GM21367 (cell line): ENCODE measurements at regions not wholly inside any gene's neighbourhood (a gene's known extent, or its start where the extent isn't known, plus 50 kb on each side); places are given as distances from the start of the nearest gene placed in this dataset.
"Not testable (repeated sequence)": the region's sequence is repeated elsewhere in the genome, so short reads cannot be mapped to it uniquely, and the experiment has no call there.

Experiments
- ATAC-seq: cut with Tn5 transposase; IDR thresholded peaks from one replicate; pipeline ENCODE4 v1.9.1; 2021; ENCODE audit not compliant: unreplicated experiment

DNA sequence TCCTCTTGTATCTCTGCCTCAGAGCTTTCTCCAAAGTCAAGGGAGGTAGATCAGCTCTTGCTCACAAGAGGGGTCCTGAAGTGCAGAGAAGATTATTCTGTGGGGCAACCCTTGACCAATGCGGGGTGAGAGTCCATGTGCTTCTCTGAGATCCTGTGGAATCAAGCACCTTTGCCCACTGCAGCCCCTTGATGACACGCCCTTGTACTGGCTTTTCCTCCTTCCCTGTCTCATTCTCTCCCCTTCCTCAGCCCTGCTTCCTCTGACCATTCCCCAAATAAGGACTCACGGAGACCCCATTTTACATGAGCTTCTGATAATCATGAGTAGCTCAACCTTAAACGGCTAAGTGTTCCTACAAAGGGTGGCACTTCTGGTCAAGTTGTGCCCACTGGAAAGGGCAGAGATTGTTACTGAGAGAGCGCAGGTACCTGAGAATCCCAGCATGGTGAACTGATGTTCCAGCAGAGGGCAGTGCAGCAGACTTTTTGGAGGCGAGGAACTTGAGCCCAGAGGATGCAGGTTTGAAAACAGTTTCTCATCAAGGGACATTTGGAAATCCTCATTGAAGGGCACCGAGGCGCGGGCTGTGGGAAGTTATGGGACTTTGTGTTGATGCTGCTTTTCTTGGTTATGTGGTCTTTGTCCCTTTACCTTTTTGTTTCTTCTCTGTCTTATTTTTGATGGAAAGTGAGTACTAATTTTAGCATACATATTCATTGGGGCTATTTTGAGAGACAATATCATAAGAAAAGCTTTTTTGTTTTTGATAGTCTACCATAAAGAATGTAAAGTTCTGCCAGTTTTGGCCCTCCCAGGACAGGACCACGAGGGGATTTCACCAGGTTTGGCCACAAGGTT, 201.3 kb downstream of the RBM46 start:
- ATAC-seq, result peak; percentile 72

DNA sequence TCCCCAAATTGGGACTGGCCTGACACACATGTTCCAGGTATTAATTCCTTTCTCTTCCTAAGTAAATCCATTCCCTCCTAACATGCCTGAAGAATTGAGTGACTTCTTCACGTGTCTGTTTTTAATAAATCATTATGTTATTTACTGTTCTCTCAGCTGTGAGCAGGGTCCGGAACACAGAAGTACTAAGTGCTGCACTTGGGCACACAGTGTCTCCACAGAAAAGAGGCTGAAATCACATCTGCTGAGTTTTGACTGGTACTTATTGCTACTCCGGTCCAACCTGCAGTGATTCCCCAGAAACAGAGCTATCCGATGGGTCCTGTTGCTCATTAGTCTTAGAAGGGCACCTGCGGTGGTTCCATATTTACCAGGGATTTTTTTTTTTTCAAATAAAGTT, 202.6 kb downstream of the RBM46 start:
- no peak for ATAC-seq

DNA sequence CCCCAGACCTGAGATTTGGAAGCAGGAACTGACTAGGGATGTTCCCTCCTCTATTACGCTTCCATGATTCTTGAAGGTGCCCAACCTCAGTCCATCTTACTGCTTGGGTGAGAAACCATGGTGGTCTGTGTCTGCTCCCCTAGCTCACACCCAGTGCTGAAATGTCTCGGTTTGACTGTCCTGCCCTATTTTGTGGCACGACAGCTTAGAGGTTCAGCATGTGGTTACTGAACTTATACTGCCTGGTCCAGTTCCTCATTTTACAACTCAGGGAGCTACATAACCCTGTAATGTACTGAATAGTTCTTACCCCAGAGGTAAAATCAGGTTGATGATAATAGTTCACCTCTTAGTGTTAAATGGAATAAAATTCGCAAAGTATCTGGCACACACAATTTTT, 203.1 kb downstream of the RBM46 start:
- ATAC-seq, result peak; percentile 97

DNA sequence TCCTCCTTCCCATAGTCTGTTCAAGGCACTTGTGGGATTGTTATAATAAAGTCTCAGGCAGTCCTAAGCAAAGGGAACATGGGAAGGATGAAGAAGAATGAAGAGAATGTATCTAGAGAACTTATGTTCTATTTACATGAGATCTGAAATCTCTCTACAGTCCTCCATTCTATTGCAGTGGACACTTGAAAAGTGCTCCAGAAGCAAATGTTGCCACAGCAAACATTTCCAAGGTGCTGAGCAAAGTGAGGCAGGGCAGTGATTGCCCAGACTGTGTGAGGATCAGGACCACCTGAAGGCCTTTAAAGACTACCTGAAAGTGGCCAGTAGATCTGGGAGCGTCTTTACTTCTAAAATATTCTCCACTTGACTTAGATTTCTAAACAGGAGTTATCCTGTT, 203.5 kb downstream of the RBM46 start:
- no peak for ATAC-seq

DNA sequence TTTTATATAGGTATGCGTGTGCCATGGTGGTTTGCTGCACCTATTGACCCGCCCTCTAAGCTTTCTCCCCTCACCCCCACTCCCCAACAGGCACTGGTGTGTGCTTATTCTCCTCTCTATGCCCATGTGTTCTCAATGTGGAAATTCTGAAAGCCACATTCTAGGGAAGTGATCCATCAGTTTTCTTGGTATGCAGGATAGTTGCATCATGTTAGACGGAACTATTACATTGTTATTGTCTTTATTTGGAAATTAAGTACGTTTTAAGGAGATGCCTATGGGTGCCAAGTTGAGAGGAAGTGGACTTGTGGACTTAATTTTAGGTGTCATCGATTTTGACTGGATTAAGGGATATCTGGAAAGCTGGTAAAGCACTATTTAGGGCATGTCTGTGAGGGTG, 204.6 kb downstream of the RBM46 start:
- ATAC-seq, result no peak

DNA sequence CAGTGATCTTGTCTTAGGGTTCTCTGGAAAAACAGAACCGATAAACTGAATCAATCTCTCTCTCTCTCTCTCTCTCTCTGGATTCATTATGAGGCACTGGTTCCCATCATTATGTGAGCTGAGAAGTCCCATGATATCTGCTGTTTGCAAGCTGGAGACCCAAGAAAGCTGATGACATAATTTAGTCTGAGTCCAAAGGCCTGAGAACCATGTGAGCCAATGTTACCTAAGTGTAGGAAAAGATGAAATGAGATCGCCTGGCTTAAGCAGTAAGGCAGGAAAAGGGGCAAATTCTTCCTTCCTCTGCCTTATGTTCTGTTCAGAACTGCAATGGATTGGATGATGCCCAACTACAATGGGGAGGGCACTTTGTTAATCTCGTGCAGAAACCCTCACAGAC, 207.4 kb downstream of the RBM46 start:
- no peak for ATAC-seq

DNA sequence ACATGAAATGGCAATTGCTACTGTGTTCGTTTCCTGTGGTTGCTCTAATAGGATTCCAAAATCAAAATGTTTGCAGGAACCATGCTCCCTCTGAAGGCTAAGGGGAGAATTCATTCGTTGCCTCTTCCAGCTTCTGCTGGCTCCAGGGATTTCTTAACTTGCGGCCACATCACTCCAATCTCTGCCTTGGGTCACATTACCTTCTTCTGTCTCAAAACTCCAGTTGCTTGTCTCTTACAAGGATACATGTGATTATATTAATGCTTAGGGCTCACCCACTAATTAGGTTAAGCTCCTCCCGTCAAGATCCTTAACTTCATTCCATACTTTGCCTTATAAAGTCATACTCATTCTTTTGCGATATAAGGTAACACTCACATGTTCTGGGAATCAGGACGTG, 208.4 kb downstream of the RBM46 start:
- no peak for ATAC-seq

DNA sequence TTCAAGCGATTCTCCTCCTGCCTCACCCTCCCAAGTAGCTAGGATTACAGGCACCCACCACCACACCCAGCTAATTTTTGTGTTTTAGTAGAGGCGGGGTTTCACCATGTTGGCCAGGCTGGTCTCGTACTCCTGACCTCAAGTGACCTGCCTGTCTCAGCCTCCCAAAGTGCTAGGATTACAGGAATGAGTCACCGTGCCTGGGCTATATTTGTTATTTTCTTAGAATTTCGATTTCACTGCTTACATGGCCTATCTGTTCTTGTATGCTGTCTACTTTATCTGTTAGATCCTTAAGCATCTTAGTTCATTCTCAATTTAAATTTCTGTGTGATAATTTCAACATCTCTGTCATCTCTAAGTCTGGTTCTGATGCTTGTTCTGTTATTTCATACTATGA, 210.6 kb upstream of the NPY2R start:
- not testable (repeated sequence) for ATAC-seq

DNA sequence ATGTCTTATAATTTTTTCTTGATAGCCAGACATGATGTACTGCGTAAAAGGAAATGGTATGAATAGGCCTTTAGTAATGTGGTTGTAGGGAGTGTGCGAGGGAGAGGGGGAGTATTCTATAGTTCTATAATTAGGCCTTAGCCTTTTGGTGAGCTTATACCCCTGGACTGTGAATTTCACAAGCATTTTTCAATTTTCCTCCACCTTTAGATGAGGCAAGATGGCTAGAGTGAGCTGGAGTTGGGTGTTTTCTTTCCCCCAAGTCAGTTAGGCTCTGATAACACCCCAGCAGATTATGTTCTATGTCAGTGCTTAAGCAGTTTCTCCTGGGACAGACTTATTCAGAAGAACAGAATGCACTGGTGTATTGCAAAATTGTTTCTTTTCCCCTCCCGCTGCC, 210.2 kb upstream of the NPY2R start:
- no peak for ATAC-seq

DNA sequence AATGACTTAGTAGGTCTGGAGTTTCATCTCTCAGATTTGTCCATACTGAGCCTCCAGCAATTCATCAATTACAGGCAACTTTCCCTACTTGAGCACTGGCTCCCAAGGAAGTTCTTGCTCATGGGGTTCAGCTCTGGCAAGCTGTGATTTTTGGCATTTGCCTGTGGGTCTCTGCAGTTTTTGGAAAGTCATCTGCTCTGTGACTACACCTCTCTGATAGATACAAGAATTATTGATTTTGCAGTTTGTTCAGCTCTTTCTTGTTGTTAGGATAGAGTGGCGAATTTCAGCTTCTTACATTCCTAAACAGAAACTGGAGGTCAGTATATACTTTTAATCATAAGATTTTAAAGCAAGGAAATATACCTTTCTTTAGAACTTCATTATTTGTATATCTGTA, 209.7 kb upstream of the NPY2R start:
- ATAC-seq, result no peak

DNA sequence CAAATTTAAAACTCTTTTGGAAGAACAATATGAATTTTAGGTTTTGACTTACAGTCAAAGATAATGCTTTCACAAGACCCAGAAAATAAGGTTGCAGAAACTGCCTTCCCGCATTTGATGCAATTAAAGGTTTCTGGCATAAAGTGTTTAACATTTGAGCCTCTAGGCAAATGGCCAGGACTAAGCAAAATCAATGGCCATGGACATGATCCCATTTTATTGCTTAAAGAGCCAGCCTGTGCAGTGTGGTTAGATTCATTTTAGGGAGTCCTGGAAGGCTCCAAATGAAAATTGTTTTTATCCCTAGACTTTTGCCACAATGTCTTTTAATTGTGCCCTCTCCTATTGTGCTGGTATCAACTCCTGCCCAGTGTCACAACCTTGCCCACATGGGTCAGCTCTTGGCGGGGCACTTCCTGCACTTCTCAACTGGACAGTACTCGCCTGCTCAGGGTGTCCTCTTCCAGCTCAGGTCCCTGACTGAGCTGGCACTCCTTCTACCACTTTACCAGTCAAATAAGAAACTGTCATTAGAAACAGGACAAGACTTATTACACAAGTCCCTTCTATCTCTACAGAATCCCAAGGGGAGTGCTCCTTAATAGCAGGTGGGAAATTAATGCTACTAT, 208.4 kb upstream of the NPY2R start:
- no peak for ATAC-seq

DNA sequence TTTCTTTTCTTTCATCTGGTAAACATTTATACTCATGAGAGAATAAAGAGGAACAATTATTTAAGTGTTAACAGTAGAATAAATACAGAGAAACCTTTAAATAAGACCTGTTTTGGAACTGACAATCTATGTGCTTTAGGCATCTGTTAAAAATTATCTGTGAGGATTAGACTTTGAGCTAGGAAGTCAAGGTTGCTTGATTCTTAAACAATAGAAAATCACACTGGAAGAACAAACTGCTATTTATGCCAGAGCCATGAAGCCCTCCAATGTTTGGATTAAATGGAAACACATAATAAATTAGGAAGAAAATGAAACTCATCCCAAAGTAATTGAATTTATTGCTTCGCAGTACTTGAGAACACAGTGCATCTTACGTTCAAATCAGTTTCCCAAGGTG, 207.2 kb upstream of the NPY2R start:
- ATAC-seq, result no peak

DNA sequence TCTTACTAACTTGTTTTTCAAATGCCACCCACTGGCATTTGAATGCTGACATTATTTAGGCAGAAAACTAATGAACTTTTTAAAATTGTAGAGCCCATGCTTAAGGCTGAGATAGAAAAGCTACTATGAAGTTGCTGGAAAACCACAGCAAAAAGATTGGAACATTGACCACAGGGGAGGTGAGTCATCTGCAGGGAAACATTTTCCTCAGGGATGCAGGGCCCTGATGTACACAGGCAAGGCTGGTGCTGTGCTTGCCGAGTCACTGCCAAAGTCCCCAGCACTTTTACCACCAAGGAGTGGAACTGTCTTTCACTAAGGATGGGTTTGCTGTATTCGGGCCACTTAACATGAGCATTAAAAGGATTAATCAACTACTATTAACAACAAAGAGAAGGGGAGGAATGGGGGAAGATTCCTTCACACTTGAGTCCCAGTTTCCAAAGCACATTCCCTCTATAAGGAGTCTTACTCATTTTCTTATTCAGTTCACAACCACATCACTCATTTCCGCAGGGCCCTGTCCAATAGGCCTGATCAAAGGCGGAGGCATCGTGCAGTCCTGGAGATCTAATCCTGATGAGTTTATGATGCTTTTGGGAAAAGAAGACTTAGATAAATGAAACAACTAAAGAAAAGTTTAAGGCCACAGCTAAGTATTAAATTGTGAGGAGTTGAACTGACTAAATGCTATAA, 202.9 kb upstream of the NPY2R start:
- ATAC-seq, result no peak

DNA sequence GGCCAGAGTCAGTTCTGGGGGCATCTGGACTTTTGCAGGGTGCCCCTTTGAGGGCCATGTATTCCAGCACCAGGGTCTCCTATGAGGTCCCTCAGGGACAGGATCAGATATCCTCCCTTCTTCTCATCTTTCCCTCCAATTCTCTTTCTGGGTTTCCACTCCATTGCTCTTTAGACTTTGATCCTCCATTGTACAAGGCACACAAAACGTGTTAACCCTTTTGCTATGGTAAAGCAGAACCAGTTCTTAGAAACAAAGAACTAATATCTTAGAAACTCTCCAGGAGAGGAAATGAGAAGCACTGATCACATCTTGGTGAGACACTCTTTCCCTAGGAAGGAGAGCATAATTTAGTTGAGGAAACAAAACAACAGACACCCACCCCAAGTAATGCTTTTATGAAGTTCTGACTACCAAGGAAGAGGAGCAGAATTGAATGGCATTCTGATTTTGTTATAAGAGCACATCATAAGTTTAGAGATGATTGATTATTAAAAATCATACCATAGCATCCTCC, 200.7 kb upstream of the NPY2R start:
- no peak for ATAC-seq

DNA sequence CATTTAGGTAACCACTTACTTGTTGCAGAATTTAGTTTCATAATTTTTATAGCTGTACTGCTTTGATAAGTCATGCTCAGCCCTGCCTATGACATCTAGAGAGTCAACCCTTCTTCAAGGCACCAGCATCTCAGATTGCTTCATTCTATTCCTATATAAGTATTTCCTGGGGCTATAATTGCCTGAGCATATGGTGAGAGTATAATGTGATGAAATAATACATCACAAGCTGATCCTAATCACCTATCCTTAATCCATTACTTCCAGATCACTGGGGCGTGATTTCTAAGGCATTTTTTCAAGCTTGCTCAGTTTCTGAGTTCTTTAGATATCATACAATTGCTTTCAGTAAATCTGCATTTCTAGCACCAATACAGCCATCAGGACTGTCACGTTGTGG, 200.0 kb upstream of the NPY2R start:
- no peak for ATAC-seq

DNA sequence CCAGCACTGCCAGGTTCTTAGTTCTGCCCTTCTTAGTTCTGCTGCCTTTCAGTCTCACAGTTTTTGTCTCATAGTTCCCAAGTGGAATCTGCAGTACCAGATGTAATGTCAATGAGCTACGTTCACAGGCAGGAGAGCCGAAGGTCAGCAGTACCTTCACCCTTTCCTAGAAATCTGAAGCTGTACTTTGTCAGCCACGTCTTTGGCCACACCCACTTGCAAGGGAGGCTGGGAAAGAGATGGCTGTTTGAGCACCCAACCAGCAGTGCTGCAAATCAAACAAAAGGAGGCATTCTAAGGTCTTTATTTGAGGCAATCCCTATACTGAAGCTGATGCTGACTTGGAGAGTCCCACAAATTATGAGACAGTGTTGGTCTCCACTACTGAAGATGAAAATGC, 199.1 kb upstream of the NPY2R start:
- ATAC-seq, result no peak

DNA sequence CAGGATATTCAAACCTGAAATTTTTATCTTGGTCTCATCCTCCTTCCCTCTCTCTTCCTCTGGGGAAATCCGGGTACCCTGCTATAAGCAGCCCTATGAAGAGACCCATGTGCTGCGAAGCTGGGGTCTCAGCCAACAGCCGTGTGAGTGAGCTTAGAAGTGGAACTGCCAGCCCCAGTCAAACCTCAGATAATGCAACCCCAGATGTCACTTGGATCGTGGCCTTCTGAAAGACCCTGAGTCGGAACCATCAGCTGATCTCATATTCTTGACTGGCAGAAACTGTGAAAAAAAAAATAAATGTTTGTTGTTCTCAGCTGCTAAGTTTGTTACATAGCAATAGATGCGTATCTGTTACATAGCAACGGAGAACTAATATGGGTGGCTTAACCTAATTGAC, 198.1 kb upstream of the NPY2R start:
- ATAC-seq, result no peak

DNA sequence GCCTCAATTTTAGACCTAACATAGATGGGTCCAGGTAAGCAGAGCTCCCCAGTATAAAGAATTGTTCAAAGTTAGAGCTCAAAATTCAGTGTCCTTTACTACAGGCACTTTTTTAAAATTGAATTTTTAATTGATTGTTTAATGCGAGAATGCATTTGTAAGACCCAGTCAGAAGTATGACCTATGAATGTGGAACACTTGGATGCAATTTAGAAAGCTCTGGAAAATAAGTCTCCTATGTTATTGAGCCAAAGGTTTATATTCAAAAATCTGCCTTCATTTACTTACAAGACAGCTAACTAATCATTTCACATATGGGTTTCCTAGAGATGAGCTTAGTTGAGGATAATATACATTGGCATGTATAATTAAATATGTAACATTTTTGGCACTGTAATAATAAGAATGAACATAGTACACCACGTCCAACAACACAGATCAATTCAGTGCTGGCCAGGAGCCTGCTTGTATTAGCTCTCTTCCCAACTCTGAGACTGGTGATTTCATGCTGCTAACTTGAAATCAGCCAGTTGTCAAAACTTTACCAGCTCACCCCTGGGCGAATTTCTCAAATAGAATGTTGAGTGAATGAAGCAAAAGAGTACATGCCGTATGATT, 197.2 kb upstream of the NPY2R start:
- ATAC-seq, result no peak

DNA sequence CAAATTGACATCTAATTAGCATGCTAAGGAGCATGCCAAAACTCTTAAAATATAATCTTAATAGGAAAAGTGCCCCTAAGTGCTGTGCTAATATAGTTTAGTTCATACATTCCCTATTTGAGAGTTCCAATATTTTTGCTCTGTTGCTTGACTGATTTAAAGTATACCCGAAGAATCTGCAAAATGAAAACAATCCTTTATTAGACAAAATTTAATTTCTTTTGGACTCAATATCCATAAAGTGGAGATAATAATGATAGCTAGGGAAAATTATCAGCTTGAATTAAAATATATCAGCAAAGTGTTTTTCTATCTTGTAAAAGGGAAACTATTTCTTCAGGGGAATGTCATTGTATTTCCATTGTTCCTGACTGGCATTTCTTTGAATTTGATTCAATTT, 196.0 kb upstream of the NPY2R start:
- no peak for ATAC-seq

DNA sequence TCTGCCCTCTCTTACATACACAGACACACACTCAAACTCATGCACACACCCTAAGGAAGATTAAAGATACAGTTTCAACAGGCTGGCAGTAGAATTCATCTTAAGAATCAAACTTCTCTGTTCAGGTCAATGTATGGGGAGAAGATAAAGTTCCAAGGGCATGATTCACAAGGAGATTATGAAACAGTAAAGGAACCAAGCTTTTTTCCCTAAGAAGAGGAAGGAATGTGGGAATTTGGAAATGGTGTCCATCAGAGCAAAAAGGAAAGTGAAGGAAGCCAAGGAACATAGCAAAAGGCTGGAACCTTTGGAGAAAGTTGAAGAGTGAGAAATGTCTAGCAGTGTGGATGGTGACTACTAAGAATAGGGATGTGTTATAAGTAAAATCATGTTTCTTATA, 191.0 kb upstream of the NPY2R start:
- no peak for ATAC-seq

DNA sequence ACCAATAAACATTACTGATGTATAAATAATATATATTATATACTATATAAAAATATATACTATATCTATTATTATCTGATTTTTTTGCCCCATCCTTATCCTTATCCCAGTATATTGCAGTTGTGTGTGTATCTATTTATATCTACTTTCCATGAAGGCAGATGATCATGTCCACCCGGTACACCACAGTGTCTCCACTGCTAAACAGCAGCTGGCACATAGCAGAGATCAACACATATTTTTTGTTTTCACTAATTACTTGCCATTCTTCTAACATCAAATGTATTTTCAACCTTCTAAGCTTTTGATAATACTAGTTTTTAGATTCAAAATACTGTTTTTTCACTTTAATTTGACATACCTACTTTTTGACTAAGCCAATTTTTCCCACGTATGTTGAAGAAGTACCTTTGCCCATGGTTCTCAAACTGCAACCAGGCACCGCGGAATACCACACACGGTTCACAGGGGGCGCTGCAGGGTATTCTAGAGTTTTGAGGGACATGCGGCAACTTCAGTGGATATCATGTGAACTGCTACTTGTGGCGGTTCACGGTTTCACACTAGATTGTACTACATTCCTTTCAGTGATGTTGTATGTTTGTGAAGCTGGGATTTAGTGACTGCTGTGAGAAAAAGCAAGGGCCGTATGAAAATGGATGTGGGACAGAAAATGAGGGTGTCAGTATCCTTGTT, 182.5 kb upstream of the NPY2R start:
- ATAC-seq, result peak; percentile 68
